Mucosa of rectum (tissue), 2 donors: ENCODE measurements at regions not wholly inside any gene's neighbourhood (a gene's known extent, or its start where the extent isn't known, plus 50 kb on each side); places are given as distances from the start of the nearest gene placed in this dataset.

ENCODE experiments used
- H3K27ac ChIP-seq, 2 donors: one replicate each; pipeline ENCODE4 v1.7.0; 2013; ENCODE audit warnings: inconsistent platforms in 2 of 2, low read depth in 2 of 2, low read length in 2 of 2
- H3K27me3 ChIP-seq, 2 donors: one replicate each; pipeline ENCODE4 v1.7.0; 2013; ENCODE audit warnings: low read length in 2 of 2; ENCODE audit not compliant: control insufficient read depth in 2 of 2, insufficient read depth in 2 of 2
- H3K36me3 ChIP-seq, 2 donors: one replicate each; pipeline ENCODE4 v1.7.0; 2013; ENCODE audit warnings: low read length in 2 of 2; ENCODE audit not compliant: control insufficient read depth in 2 of 2, insufficient read depth in 2 of 2
- H3K4me1 ChIP-seq, 2 donors: one replicate each; pipeline ENCODE4 v1.7.0; 2013; ENCODE audit warnings: low read length in 2 of 2, mild to moderate bottlenecking in 1 of 2; ENCODE audit not compliant: control insufficient read depth in 2 of 2, insufficient read depth in 2 of 2
- H3K4me3 ChIP-seq, 2 donors: one replicate each; pipeline ENCODE4 v1.7.0; 2013; ENCODE audit warnings: low read length in 2 of 2
- H3K9ac ChIP-seq, 2 donors: one replicate each; pipeline ENCODE4 v1.7.0; 2013; ENCODE audit warnings: low read length in 2 of 2, low read depth in 1 of 2, mild to moderate bottlenecking in 1 of 2
- H3K9me3 ChIP-seq, 2 donors: one replicate each; pipeline ENCODE4 v1.7.0; 2013; ENCODE audit warnings: low read length in 2 of 2; ENCODE audit not compliant: control insufficient read depth in 2 of 2
- donor health status: healthy.
- donor health status: Normal muscosa, but diverticular disease.

DNA sequence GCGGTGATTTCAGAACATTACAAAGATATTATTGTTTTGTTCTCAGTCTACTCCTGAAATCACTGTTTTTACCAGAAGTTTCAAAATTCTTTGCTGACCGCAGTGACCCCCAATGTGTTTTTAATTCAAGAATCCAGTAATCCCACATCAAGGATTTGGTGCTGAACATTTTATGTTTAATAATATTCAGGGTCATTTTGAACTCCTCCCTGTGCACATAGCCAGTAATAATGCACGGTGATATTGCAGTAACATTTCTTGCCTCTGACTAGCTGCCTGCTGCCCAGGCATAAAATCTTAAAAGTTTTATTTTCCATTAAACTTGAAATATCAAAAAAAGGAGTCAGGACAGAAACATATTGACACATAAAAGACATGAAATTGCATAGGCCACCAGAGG is 443.4 kb upstream of the NCAM2 start:
- Histone ChIP-seq H3K4me3 (no peak overlapping the region), H3K4me1 (no peaks in the 10 kb centered on the region), H3K9ac (no peak overlapping the region), H3K36me3 (no peaks in the 10 kb centered on the region), H3K27ac (no peak overlapping the region), H3K27me3 (no peaks in the 10 kb centered on the region), H3K9me3 (no peaks in the 10 kb centered on the region)

- no peaks in the 10 kb centered on the region for H3K9me3 ChIP-seq
- H3K27ac ChIP-seq: no peak overlapping the region
- H3K4me3 ChIP-seq: no peak overlapping the region
- H3K27me3 ChIP-seq: no peaks in the 10 kb centered on the region
- H3K9ac ChIP-seq: no peak overlapping the region
- no peaks in the 10 kb centered on the region for H3K36me3 ChIP-seq
- H3K4me1 ChIP-seq: no peaks in the 10 kb centered on the region
These were observed 427.4 kb upstream of the NCAM2 start for GRCh38 chr21:20570824-20571232.

GRCh38 chr21:20572582-20572981 is 425.6 kb upstream of the NCAM2 start:
- Histone ChIP-seq H3K36me3 (no peaks in the 10 kb centered on the region), H3K27me3 (no peaks in the 10 kb centered on the region), H3K27ac (no peak overlapping the region), H3K4me1 (no peaks in the 10 kb centered on the region), H3K9ac (no peak overlapping the region), H3K9me3 (no peaks in the 10 kb centered on the region), H3K4me3 (no peak overlapping the region)

DNA sequence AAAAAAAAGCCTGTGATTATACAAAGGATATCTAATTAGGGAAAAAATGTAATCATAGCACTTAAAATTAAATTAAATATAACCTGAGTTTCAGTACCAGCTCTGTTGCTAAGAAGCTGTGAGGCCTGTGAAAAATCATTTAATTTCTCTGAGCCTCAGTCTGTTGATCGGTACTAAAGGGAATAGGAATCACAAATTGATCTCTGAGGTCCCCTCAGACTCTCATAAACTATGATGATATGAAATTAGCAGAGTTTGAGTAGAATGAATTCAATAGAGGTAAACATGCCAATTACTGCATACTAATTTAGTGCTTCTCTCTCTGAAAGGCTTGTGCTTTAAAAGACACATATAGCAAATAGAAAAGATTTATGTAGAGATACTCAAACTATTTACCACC is 416.8 kb upstream of the NCAM2 start:
- Histone ChIP-seq H3K4me1 (no peaks in the 10 kb centered on the region), H3K9ac (no peak overlapping the region), H3K4me3 (no peak overlapping the region), H3K27me3 (no peaks in the 10 kb centered on the region), H3K9me3 (peaks cover 0 to 3% of the 10 kb centered on the region in 2 donors), H3K27ac (no peak overlapping the region), H3K36me3 (no peaks in the 10 kb centered on the region)

- Histone ChIP-seq H3K36me3 (no peaks in the 10 kb centered on the region), H3K27ac (no peak overlapping the region), H3K9me3 (no peaks in the 10 kb centered on the region), H3K27me3 (no peaks in the 10 kb centered on the region), H3K4me3 (no peak overlapping the region), H3K9ac (no peak overlapping the region), H3K4me1 (no peaks in the 10 kb centered on the region)
These were observed 406.9 kb upstream of the NCAM2 start for GRCh38 chr21:20591284-20591683.

- H3K4me1 ChIP-seq: no peaks in the 10 kb centered on the region
- H3K27me3 ChIP-seq: no peaks in the 10 kb centered on the region
- no peaks in the 10 kb centered on the region for H3K36me3 ChIP-seq
- H3K4me3 ChIP-seq: no peak overlapping the region
- H3K9me3 ChIP-seq: no peaks in the 10 kb centered on the region
- no peak overlapping the region for H3K27ac ChIP-seq
- H3K9ac ChIP-seq: no peak overlapping the region
These were observed 405.7 kb upstream of the NCAM2 start for GRCh38 chr21:20592463-20592862.

DNA sequence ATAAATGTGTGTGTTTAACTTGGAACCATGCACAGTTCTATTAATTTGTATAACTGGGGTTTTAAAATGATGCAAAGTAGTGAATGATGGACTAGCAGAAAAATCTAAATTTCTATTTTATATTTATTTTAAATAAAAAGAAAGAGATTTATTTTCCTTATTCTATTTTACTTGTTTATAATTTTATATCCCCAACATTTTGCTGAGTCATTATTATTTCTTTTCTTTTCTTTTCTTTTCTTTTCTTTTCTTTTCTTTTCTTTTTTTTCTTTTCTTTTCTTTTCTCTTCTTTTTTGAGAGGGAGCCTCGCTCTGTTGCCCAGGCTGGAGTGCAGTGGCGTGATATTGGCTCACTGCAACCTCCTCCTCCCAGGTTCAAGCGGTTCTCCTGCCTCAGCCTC is 395.0 kb upstream of the NCAM2 start:
- Histone ChIP-seq H3K36me3 (no peaks in the 10 kb centered on the region), H3K27me3 (no peaks in the 10 kb centered on the region), H3K27ac (no peak overlapping the region), H3K9ac (no peak overlapping the region), H3K9me3 (no peaks in the 10 kb centered on the region), H3K4me3 (no peak overlapping the region), H3K4me1 (no peaks in the 10 kb centered on the region)

DNA sequence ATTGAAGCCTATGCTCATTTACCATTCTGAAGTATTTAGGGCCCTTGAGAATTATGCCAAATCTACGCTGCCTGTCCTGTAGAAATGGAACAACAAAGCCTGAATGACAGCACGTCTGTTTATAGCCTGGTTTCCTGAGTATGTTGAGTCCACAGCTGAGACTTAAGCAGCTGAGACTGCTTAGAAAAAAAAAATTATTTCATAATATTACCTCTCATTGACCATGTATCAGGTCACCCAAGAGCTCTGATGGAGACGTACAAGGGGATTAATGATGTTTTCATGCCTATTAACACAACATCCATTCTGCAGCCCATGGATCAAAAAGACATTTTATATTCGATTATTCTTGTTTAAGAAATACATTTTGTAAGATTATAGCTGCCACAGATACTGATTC is 387.2 kb upstream of the NCAM2 start:
- Histone ChIP-seq H3K27me3 (no peaks in the 10 kb centered on the region), H3K4me3 (no peak overlapping the region), H3K36me3 (no peaks in the 10 kb centered on the region), H3K27ac (no peak overlapping the region), H3K4me1 (no peaks in the 10 kb centered on the region), H3K9me3 (no peaks in the 10 kb centered on the region), H3K9ac (no peak overlapping the region)

DNA sequence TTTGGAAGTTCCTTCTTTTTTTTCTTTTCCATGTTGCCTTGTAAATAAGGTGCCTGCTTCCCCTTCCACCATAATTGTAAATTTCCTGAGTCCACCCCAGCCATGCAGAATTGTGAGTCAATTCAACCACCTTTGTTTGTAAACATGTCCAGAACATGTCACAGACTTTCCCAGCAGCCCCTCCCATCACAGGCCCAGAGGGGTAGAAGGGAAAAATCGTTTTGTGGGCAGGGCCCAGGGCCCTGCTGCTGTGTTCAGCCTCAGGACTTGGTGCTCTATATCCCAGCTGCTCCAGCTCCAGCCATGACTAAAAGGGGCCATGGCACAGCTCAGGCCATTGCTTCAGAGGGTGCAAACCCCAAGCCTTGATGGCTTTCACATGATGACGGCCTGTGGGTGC is 384.6 kb upstream of the NCAM2 start:
- Histone ChIP-seq H3K27ac (no peak overlapping the region), H3K9me3 (no peaks in the 10 kb centered on the region), H3K4me3 (no peak overlapping the region), H3K9ac (no peak overlapping the region), H3K27me3 (no peaks in the 10 kb centered on the region), H3K36me3 (no peaks in the 10 kb centered on the region), H3K4me1 (no peaks in the 10 kb centered on the region)

DNA sequence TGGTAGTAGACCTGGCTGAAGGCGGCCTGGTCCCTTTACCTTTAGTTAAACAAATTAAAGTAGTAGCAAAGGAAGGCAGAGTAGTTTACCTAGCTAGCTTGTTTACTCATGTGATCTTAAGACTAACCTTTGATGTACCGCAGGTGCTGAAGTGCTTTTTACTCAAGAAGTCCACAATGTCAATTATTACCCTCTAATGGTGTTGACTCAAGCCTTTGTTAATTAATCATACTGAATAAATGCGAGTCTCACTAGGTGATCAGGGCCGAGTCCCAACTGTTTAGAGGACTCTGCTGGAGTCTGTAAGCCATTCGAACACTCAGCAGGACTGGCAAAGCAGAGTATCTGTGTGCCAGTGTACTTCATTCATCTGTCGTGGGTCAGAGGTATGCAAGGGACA is 381.1 kb upstream of the NCAM2 start:
- Histone ChIP-seq H3K9me3 (peaks cover 0 to 2% of the 10 kb centered on the region in 2 donors), H3K4me1 (no peaks in the 10 kb centered on the region), H3K4me3 (no peak overlapping the region), H3K9ac (no peak overlapping the region), H3K36me3 (no peaks in the 10 kb centered on the region), H3K27ac (no peak overlapping the region), H3K27me3 (no peaks in the 10 kb centered on the region)

GRCh38 chr21:20618878-20619277 is 379.3 kb upstream of the NCAM2 start:
- Histone ChIP-seq H3K27me3 (no peaks in the 10 kb centered on the region), H3K4me1 (no peaks in the 10 kb centered on the region), H3K9me3 (peaks cover 0 to 2% of the 10 kb centered on the region in 2 donors), H3K4me3 (no peak overlapping the region), H3K27ac (no peak overlapping the region), H3K9ac (no peak overlapping the region), H3K36me3 (no peaks in the 10 kb centered on the region)
